ENCODE measurements at regions not wholly inside any gene's neighbourhood (a gene's known extent, or its start where the extent isn't known, plus 50 kb on each side); places are given as distances from the start of the nearest gene placed in this dataset.
"Not testable (repeated sequence)": the region's sequence is repeated elsewhere in the genome, so short reads cannot be mapped to it uniquely, and the experiment has no call there.

DNA sequence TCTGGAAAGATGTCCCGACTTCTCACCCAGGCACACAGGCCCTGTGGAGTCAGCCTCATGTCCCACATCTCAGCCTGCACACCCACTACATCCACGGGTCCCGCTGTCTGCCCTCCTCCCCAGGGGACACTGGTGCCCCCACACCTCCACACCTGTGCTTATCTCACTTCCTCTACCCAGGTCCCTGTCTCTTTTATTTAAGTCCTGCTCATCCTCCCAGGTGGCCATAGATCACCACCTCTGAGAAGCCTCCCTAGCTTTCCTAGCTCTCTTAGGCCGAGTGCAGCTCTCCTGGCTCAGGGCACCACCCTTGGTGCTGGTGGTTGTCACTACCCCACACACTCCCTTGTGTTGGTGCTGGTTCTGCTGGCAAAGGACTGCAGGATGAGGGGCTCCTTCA, 143.6 kb upstream of the PITX1 start:
- no peak for DNase-seq

DNA sequence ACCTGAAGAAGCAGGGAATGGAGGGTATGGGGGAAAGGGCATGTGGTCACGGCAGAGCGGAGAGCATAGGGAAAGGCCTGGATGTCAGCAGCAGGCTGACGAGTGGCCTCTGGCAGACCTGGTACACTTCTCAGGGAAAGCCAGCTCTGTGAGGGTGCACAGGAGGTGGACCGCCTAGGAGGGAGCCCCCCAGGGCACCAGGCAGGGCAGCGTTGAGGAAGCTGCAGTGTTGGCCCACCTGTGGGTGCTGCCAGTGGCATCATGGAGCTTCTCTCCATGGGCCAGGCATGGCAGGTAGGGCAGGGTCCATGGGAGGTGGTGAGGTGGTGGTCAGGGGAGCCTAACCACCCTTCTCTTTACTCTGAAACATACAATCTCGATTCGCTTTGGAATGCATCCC, 143.0 kb upstream of the PITX1 start:
- DNase-seq: no peak

DNA sequence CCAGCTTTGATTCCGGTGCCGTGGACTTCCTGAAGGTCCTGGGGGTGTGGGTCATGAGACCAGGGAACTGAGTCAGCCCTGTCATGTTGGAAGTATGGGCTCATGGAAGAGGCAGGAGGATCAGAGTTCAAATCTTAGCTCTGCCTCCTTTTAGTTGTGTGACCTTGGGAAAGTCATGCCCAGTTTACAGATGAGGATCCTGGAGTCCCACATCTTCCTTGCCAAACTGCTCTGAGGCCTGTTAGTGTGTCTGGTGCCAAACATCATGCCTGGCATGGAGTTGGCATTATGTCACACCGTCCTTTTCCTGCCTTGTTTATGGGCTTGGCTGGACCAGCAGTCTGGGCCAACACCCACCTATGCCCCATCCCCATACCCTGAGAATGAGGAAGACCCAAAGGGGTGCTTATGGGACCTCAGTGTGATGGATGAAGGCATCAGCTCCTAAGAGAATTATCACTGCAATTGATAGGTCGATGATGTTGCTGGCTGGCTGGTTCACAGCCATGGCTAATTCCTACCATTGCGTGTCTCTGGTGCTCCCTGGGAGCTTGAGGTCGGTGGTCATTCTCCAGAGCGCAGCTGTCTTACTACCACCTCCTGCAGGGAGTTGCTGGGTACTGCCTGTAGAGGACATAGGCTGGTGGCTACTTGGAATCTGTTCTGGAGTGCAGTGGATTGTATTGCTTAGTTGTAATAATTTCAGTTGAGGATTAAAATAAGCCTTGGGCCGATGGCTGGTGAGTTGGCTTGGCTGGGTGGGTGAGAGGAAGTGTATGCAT, 140.5 kb upstream of the PITX1 start:
- DNase-seq: no peak

DNA sequence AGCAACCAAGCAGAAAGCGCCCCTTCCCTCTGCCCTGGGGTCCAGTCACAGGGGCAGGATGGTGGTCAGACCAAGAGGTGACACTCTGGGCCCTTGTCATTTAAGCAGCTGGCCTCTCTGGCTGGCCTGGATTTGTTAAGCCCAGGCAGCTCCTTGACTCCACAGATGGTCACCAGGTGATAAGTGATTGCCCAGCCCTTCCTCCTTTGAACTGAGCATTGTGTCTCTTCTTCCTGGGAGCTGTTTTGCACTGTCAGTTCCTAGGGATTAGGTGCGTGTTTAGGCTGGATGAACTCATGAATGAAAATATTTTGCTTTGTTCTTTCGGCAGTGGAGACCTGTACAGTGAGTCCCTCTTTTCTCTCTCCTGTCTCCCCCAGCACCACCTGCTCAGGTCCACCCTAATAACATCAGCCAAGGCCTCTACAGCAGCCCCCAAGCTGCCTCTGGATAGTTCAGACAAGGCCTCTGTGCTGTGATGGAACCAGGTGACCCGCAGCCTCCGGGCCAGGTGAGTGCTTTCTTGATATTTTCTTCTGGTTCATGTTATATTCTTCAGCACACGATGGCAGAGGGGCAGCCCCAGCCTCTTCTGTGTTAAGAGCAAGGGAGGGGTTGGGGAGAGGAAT, 139.7 kb upstream of the PITX1 start:
- DNase-seq: no peak

DNA sequence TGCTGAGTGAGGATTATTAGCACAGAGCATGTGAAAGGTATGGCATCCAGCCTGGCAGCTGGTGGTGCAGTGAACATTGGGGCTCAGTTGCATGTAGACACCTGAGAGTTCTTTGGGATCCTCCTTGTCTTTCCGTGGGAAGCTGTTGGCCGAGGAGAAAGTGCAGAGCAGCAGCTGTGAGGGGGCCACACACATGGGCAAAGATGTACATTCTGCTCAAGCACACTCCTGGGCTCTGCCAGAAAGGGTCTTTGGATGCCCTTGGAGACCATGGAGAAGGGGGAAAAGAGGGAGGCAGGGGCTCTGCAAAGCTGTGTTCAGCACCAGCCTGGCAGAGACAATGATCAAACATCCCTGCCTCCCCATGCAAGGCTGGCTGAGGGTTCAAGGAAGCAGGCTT, 138.7 kb upstream of the PITX1 start:
- DNase-seq: no peak

DNA sequence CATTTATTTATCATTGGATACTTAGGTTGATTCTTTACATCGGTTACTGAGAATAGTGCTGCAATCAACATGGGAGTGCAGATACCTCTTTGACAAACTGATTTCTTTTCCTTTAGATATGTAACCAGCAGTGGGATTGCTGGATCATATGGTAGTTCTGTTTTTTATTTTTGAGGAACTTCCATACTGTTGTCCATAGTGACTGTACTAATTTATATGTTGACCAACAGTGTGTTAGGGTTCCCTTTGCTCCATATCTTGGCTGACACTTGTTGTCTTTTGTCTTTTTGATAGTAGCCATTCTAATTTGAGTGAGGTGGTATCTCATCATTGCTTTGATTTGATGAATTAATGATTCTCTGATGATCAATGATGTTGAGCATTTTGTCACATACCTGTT, 137.3 kb upstream of the PITX1 start:
- no peak for DNase-seq

DNA sequence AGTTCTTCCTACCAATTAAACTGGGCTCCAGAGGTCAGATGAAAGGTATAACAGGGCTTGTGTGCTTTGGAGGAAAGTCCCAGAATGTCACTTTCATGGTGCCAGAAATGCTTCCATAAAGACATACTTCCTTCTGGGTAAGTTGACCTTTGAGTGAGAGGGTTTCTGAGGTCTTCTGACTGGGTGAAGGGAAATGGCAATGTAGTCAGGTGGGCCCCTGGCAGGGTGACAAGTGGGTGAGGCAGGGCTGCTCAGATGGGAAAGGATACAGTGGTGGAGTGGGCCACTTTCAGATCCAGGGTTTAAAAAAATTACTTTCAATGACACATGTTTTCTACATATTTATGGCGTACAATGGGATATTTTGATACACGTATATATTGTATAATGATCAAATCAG, 136.5 kb upstream of the PITX1 start:
- no peak for DNase-seq

DNA sequence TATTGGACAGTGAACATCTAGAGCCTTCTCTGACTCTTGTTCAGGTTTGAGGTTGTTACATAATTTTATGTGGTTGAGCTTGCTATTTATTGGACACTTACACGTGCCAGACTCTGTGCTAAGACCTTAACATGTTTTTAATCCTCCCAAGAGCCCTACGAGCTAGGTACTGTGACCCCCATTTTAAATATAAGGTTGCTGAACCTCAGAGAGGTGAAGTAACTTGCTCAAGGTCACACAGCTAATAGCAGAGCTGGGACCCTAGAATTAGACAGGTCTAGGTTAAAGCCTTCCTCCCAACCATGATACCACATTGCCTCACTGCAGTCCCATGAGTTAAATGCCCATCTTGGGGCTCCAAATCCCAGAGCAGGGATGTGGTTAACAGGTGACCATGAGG, 135.7 kb upstream of the PITX1 start:
- DNase-seq: no peak

DNA sequence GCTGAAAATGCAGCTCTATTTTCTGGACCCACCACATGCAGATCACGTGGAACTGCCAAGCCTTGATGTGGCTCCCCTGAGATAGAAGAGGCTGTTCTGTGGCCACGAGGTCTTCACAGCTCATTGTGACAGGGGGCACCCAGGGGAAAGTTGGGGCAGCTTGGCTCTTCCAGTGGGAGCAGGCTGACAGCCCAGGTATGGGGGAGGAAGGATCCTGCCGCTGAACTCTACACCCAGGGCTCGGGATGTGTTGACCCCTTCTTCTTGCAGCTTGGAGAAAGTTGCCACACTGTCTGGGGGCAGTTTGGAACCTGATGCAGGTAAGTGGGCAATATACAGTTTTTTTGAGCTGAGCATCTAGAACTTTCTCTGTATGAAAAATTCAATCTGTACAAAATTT, 133.6 kb upstream of the PITX1 start:
- no peak for DNase-seq

DNA sequence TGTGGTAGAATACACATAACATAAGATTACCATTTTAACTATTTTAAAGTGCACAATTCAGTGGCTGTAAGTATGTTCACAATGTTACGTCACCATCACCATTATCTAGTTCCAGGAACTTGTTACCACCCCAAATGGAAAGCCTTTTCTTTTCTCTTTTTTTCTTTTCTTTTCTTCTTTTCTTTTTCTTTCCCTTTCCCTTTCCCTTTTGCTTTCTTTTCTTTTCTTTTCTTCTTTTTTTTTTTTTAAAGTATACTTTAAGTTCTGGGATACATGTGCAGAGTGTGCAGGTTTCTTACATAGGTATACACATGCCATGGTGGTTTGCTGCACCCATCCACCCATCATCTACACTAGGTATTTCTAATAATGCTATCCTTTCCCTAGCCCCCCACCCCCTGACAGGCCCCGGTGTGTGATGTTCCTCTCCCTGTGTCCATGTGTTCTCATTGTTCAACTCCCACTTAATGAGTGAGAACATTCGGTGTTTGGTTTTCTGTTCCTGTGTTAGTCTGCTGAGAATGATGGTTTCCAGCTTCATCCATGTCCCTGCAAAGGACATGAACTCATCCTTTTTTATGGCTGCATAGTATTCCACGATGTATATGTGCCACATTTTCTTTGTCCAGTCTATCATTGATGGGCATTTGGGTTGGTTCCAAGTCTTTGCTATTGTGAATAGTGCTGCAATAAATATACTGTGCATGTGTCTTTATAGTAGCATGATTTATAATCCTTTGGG, 131.0 kb upstream of the PITX1 start:
- DNase-seq: not testable (repeated sequence)

DNA sequence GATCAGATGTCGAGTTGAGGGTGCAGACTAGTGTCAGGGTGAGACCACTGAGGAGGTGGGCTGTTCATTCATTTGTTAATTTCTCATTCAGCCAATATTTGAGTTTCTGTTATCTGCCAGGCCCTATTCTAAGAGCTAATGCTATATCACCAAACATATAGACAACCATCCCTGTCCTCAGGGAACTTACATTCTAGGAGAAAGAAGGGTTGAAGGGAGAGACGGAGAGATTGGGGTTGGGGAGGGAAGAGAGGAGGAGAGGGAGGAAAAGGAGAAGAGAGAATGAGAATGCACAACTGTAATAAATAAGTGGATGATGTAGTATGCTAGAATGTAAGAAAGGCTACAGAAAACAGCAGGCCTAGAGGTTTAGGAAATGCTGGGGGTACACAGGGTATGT, 129.9 kb upstream of the PITX1 start:
- DNase-seq: no peak

DNA sequence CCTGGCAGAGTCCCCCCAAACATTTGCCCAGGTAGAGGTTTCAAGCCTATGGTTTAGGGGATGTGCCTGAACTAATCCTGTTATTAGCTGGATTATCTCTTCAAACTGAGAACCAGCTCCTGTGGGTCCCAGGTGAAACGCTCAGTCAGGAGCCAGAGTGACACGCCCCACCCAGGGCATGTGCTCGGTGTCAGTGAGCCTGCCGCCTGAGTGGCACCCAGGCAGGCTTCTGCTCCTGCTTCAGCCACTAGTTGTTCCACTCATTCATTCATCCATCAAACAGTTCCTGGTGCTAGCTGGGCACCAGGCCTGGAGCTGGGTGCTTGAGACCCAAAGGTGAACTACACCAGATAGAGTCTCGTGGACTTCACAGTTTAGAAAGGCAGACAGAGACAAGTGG, 129.4 kb upstream of the PITX1 start:
- no peak for DNase-seq

DNA sequence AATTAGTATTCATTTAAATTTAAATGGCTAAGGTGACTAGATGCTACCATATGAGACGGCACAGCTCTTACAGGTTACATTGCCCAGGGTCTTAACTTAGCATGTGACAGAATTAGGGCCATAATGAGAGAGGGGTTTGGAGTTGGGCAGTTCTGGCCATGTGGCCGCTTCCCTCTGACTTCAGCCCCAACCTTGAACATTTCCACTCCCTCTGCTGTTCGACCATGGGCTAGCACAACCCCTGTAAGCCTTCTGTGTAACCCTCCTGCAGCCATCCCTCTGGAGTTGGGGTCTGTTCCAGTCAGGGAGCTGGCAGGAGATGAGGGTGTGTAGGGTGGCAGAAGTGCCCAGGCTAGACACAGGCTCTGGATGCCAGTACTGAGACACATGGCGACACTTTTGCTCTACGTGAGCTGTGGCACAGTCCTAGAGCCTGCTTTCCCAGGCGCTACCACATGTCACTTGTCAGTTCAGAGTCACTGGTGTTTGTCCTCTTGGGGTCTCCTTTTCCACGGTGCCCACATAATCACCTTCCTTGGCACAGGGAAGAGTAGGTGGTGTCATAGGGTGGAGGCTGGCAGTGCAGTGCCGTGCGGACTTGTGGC, 128.7 kb upstream of the PITX1 start:
- no peak for DNase-seq

DNA sequence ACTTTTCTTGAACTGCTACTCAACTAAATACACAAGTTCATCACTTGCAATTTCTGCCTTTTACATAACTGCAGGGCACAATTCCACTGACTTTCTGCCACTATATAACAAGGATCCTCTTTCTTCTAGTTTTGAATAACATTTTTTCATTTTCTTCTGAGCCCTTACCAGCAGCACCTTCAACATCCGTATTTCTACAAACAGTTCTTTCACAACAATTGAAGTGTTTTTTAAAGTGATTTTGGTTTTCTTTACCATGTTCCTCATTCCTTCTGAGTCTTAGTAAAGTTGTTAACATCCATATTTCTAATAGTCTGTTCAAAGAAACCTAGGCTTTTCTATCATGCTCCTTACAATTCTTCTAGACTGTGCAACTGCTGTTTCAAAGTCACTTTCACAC, 127.2 kb upstream of the PITX1 start:
- DNase-seq: no peak

DNA sequence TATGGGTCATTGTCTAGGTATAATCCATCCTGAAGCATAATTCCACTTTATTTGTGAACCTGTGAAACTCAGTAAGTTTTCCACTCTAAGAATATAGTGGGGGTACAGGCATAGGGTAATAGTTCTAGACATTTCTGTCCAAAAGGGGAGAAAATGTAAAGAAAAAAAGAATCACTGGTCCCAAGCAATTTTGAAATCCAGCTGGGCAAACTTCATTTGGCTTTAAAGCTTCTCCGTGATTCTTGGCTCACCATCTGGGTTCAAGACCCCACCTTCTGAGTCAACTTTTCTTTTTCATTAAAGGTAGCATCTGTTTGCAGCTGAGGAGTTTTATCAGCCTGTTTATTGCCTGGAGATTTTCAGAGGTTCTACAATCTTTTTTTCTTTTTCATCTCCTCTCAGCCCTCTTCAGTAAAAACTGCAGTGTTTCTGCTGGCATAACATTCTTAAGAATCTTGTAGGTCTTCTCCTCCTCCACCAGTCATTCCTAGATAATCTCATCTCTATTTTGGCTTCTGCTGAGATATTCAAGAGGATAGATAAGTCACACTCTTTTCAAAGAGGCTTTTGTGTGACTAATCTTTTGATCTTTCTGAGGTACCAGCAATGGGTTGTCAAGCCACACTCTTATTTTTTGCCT, 126.1 kb upstream of the PITX1 start:
- DNase-seq: no peak

DNA sequence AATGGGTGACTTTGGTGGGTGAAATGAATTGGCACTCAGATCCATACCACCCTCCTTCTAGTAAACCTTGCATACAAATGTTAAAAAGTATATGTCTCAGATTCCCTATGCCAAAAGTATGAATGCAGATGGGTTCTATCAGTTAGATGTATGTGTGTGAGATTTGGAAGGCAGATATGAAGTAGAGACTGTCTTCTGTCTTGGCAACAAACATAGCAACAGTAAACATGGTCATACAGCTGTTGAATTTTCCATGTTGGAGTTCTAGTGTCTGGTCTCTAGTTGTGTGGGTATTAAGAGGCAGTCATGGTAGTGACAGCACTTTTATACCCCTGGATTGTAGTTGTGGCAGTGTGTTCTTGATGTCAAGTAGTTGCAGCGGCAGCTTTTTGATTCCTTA, 125.6 kb upstream of the PITX1 start:
- DNase-seq: no peak

DNA sequence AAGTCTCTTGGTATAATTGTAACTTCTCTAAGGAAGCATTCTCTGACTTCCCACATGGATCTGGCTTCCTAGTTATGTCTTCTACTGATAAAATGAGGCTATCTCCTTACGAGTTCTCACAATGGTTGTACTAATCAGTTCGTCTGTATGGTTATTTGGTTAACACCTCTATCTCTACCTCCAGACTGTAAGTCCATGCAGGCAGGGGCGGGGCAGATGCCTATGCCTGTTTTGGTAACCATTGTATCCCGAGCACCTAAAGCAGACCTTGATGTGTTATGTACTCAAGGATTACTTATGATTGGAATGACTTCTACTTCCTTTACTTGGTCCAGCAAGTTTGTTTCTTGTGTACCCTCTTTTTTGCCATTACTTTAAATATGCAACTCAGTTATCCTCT, 125.0 kb upstream of the PITX1 start:
- DNase-seq: no peak

DNA sequence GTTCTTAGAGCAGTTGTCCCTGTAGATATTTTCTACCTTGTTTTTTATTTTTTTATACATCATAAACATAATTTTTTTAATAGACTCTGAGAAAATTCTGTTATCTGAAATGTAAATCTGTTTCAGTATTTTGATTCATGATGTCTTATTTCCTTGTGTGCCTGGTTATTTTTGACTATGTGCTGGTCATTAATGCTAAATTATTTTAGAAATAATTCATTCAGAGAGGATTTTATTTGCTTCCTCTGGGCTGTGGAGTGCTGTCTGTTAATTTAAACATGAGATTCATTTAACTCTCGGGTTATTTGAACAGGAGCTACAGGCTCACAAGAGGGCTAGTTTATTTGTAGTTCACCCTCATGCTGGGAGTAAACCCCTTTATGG, 124.3 kb upstream of the PITX1 start:
- DNase-seq: no peak

DNA sequence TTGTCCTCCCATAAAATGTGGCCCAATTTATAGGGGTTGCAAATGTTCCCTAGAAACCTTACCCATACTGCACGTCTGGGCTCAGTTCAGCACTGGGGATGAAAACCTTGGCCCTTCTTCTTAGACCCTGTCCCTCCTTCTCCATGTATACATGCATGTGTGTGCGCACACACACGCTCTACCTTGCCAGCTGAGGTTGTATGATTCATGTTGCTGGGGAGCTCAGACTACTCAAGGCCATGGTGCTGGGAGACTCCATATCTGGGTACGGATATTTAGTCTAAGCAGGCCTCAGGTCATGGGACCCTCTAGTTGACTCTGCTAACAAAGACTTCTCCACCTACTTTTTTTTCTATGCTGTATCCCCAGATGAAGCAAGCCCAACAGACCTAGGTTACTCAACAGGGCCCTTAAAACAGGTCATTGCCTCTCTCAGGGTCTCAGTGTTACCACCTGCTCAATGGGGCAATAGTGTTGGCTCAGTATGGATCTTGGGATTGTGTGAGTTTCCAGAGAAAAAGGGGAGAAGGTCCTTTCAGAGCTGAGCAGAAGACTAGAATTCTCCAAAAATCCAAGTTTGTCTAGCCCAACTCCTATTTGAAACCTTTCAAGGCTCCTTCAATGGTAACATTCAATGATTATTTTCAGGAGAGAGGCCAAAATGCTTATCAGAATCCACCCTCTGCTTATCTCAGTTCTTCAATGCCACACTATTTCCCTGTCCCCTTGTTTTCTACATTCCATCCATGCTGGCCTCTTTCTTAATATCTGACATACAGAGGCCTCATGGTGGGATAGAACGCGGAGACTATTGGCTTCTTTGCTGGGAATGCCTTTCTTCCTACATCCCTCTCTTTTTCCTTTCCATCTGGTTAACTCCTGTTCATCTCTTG, 123.6 kb upstream of the PITX1 start:
- no peak for DNase-seq

DNA sequence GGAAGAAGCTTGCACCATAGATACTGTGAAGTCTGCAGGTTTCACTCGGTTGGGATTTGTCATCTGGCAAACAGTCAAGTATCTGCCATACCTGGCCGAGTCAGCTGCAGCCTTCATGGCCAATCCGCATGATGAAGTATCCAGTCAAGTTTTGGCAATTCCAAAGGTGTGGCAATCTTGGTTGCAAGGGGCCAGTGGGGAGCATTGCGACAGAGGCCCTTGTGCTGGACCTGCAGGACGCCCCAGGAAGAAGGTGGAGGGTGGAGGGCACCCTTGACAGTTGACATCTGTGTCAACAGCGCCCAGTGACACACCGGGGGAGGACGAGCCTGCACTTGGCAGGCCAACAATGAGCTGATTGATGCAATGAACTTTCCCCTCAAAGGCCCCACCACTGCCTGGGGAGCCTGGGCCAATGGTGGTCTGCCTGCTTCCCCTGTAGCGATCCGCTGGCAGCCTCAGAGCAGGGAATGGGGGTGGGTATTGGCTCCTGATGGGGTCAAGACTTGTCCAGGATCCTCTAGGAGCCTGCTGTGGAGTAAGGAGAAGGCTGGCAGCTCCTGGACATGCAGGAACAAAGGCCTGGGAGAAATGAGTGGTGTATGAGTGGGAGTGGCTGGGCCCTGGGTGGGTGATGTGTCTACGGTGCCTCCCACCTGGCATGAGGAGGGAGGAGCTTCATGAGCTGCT, 122.8 kb upstream of the PITX1 start:
- no peak for DNase-seq

DNA sequence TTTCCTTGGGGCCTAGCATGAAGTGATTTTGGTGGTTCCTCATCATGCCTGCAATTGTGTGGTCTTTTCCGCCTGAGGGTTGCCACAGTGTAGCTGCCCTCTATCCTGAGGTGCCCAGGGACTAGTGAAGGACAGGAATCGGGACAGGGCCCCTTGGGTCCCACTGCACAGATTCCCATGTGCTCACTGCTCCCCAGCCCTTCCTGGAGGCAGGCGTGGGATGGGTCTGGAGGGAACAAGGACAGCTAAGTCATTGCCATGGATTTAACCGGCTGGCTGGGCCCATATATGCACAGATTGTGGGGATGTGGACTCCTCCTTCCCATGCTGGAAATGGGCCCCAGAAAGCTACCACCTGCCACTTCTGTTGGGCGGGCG, 122.3 kb upstream of the PITX1 start:
- no peak for DNase-seq
